ENCODE measurements at regions not wholly inside any gene's neighbourhood (a gene's known extent, or its start where the extent isn't known, plus 50 kb on each side); places are given as distances from the start of the nearest gene placed in this dataset.
A peak's percentile ranks its signal among the peaks of the same experiment; 100 is the strongest.
"Not testable (repeated sequence)": the region's sequence is repeated elsewhere in the genome, so short reads cannot be mapped to it uniquely, and the experiment has no call there.

- no peak for DNase-seq (ENCODE audit: low read depth)
Observed at GRCh38 chr6:118719351-118720124, 68.1 kb upstream of the CEP85L start.

DNA sequence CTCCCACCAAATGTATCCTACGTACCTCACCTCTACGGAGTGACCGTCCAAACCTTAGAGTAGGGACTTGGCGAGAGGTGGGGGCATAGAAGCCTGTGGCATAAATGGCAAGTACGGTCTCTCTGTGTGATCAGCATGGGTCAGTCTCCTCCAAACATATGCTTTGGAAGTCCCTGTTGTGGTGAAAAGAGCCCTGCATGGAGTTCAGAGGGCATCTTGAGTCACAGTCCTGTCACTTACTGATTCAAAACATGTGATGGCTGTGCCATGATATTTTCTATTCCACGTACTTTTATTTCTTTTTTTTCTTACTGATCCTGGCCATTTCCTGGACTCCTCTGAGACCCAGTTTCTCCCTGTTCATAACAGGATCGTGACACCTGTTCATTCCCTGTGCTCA lies 67.5 kb upstream of the CEP85L start:
- DNase-seq (ENCODE audit: low read depth) = no peak

DNA sequence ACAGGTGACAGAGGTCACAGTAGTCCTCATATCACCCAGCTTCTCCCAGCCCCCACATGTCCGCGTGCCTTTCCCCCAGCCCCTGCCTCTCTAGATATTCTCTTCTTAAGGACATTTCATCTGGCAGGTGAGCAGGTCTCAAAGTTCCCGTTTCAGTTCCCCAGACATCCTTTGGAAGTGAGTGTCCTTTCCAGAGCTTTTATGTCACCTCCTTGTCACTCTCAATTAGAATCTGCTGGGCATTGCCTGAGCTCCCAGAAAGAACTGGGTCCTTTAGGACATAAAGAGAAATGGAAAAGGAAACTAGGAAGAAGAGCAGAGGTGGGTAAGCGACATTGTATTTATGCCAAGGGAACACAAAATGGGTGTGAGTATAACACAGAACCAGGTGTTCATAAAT lies 66.9 kb upstream of the CEP85L start:
- no peak for DNase-seq (ENCODE audit: low read depth)

DNA sequence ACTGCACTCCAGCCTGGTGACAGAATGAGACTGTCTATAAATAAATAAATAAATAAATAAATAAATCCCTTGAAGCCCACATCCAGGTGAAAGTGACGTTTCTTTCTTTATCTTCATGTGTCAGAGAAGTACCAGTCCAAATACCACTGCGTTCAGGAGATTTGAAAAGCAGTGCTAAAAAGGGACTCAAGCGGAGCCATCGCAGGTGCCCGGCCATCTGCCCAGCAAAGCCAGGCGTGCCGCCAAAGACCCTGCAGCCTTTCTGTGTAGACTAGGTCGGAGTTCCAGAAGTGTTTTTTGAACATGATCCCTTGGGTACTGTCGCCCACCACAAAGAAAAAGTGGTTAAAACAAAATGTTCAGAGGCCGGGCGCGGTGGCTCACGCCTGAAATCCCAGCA lies 65.7 kb upstream of the CEP85L start:
- DNase-seq (ENCODE audit: low read depth) = no peak

- DNase-seq (ENCODE audit: low read depth) = not testable (repeated sequence)
Observed at GRCh38 chr6:118715907-118716306, 64.5 kb upstream of the CEP85L start.

- no peak for DNase-seq (ENCODE audit: low read depth)
Observed at GRCh38 chr6:118715376-118715775, 64.0 kb upstream of the CEP85L start.

GRCh38 chr6:118714756-118715155 lies 63.4 kb upstream of the CEP85L start:
- no peak for DNase-seq (ENCODE audit: low read depth)

GRCh38 chr6:118712969-118713368 lies 61.6 kb upstream of the CEP85L start:
- DNase-seq (ENCODE audit: low read depth) = no peak

- no peak for DNase-seq (ENCODE audit: low read depth)
Observed at GRCh38 chr6:118710616-118711015, 59.2 kb upstream of the CEP85L start.

GRCh38 chr6:118709859-118710350 lies 58.5 kb upstream of the CEP85L start:
- DNase-seq (ENCODE audit: low read depth) = peak; percentile 67

GRCh38 chr6:118708744-118709143 lies 57.4 kb upstream of the CEP85L start:
- no peak for DNase-seq (ENCODE audit: low read depth)

DNA sequence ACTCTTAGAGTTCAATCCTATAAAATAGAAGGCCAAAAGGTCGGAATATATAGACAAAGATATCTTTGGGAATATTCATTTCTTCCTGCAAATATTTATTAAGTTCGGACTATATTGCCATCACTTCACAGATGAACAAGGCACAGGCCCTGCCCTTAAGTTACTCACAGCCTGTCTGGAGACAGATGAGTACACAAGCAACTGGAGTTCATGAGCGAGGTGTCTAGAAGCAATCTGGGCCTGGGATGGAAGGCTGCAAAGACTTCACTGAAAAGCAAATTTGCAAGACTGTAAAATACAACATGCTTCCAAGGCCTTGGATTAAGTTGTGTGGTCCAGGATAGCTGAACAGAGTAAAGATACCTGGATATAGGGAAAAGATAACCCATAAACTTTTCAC lies 56.7 kb upstream of the CEP85L start:
- no peak for DNase-seq (ENCODE audit: low read depth)

DNA sequence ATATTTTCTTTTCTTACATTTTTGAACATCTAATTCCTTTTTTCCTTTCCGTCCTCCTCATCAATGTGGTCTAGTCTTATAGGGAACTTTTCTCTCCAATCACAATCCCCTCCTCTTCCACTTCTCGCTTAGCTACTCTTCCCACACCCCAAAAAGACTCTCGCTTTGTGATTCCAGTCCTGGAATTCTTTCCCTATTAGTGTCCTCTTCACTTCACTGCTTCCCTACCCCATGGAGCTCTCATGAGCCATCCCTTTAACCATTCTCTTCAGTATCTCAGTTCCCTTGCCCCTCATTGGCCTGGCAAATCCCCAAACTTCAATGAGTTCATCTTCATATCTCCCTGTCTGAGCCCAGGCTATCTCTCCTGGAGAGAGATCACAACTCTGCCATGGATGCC lies 55.3 kb upstream of the CEP85L start:
- no peak for DNase-seq (ENCODE audit: low read depth)

- DNase-seq (ENCODE audit: low read depth) = no peak
Observed at GRCh38 chr6:118705544-118706491, 54.4 kb upstream of the CEP85L start.

GRCh38 chr6:118704915-118705314 lies 53.5 kb upstream of the CEP85L start:
- no peak for DNase-seq (ENCODE audit: low read depth)

GRCh38 chr6:118701260-118701659 lies 49.9 kb upstream of the CEP85L start:
- not testable (repeated sequence) for DNase-seq (ENCODE audit: low read depth)
